IMR-90 (cell line): ENCODE measurements at regions not wholly inside any gene's neighbourhood (a gene's known extent, or its start where the extent isn't known, plus 50 kb on each side); places are given as distances from the start of the nearest gene placed in this dataset.

Experiments used
- BHLHE40 ChIP-seq: fragments of 150-350 bp; IDR thresholded peaks from 2 replicates; pipeline ENCODE4 v1.6.1; 2016; ENCODE audit warnings: mild to moderate bottlenecking, low read depth, low read length
- MAFK ChIP-seq: IDR thresholded peaks from 2 replicates; pipeline ENCODE4 v1.6.1; 2012; ENCODE audit warnings: low read depth, low read length, improper control_type of control experiment
- POLR2A ChIP-seq: IDR thresholded peaks from 2 replicates; pipeline ENCODE4 v1.6.1; 2012; ENCODE audit warnings: mild to moderate bottlenecking, low read depth, low read length
- TF ChIP-seq, protein P1 (sequence below): conservative IDR thresholded peaks from 2 replicates; pipeline ENCODE4 v1.5.1; 2012; ENCODE audit warnings: mild to moderate bottlenecking, low read depth, low read length, improper control_type of control experiment

DNA sequence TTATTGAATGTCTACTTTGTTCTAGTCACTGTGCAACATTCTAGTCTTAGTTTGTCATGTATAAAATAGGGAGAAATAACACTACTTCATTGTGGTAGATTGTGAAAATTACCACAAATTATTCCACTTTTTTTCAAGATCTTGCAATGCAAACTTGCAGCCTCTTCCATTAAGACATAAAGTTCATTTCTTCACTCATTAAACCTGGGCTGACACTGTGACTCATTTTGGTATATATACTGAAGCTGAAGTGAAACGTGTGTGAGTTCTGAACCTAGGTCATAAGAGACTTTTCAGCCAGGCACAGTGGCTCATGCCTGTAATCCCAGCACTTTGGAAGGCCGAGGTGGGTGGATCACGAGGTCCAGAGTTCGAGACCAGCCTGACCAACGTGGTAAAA is 329.0 kb downstream of the BCKDHB start:
- no peak for TF ChIP-seq BHLHE40
- TF ChIP-seq POLR2A, result no peak
- TF ChIP-seq, protein P1, sequence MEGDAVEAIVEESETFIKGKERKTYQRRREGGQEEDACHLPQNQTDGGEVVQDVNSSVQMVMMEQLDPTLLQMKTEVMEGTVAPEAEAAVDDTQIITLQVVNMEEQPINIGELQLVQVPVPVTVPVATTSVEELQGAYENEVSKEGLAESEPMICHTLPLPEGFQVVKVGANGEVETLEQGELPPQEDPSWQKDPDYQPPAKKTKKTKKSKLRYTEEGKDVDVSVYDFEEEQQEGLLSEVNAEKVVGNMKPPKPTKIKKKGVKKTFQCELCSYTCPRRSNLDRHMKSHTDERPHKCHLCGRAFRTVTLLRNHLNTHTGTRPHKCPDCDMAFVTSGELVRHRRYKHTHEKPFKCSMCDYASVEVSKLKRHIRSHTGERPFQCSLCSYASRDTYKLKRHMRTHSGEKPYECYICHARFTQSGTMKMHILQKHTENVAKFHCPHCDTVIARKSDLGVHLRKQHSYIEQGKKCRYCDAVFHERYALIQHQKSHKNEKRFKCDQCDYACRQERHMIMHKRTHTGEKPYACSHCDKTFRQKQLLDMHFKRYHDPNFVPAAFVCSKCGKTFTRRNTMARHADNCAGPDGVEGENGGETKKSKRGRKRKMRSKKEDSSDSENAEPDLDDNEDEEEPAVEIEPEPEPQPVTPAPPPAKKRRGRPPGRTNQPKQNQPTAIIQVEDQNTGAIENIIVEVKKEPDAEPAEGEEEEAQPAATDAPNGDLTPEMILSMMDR, result no peak
- no peak for TF ChIP-seq MAFK
